ENCODE measurements at regions not wholly inside any gene's neighbourhood (a gene's known extent, or its start where the extent isn't known, plus 50 kb on each side); places are given as distances from the start of the nearest gene placed in this dataset.

- no peak for TF ChIP-seq EZH2 (IDR thresholded peaks at IDR 0.05; ENCODE audit: insufficient read depth, poor library complexity, severe bottlenecking)
- TF ChIP-seq EZH2phosphoT487 (IDR thresholded peaks at IDR 0.05; ENCODE audit: insufficient read depth, low read depth): no peak
Observed at GRCh38 chr3:152071924-152072323, 196.8 kb upstream of the MBNL1 start.

Measured in GM23248 (cell line).